ENCODE measurements at regions not wholly inside any gene's neighbourhood (a gene's known extent, or its start where the extent isn't known, plus 50 kb on each side); places are given as distances from the start of the nearest gene placed in this dataset.

- ChIA-PET CTCF (ENCODE audit: unreplicated experiment) (no interaction called here), POLR2A (no interaction called here)
- TF ChIP-seq CTCF (conservative IDR thresholded peaks at IDR 0.05; ENCODE audit: low read length) (no peak), EZH2phosphoT487 (IDR thresholded peaks at IDR 0.05; ENCODE audit: borderline replicate concordance, low read depth, low read length) (no peak)
- H4K20me1 ChIP-seq (ENCODE audit: insufficient read depth, low read length): no peaks in the 10 kb centered on the region
- no peaks in the 10 kb centered on the region for H3K36me3 ChIP-seq (ENCODE audit: insufficient read depth, low read length)
- H3K4me2 ChIP-seq (ENCODE audit: low read length): no peak overlapping the region
- H3K4me3 ChIP-seq (ENCODE audit: low read depth, low read length, poor library complexity, severe bottlenecking): no peak overlapping the region
- no peaks in the 10 kb centered on the region; the same call in 1 of the 2 replicates for H3K9me3 ChIP-seq (ENCODE audit: low read length)
- no peaks in the 10 kb centered on the region for H3K4me1 ChIP-seq (ENCODE audit: insufficient read depth, low read length, poor library complexity, severe bottlenecking)
- H3K27ac ChIP-seq (ENCODE audit: low read depth, low read length, poor library complexity, severe bottlenecking): no peak overlapping the region
- no peaks in the 10 kb centered on the region for H3K79me2 ChIP-seq (ENCODE audit: insufficient read depth, low read depth, low read length)
- no peaks in the 10 kb centered on the region for H3K9me2 ChIP-seq (ENCODE audit: insufficient read depth, low read length)
- intact Hi-C loops (cut with micrococcal nuclease; ENCODE audit: unreplicated experiment): no loop called here
- H2AFZ ChIP-seq (ENCODE audit: low read length): no peak overlapping the region
- no peak for DNase-seq (ENCODE audit: low spot score)
- no TSS peak for BruUV-seq (replicated peaks)
These were observed 1813.5 kb upstream of the CDH6 start for GRCh38 chr5:29380029-29380428.

- TF ChIP-seq CTCF (conservative IDR thresholded peaks at IDR 0.05; ENCODE audit: low read length): no peak
- no peak for TF ChIP-seq EZH2phosphoT487 (IDR thresholded peaks at IDR 0.05; ENCODE audit: borderline replicate concordance, low read depth, low read length)
- no TSS peak for BruUV-seq (replicated peaks)
- Histone ChIP-seq H3K9me3 (ENCODE audit: low read length) (no peaks in the 10 kb centered on the region; the same call in 1 of the 2 replicates), H3K79me2 (ENCODE audit: insufficient read depth, low read depth, low read length) (no peaks in the 10 kb centered on the region), H3K27ac (ENCODE audit: low read depth, low read length, poor library complexity, severe bottlenecking) (no peak overlapping the region), H3K4me3 (ENCODE audit: low read depth, low read length, poor library complexity, severe bottlenecking) (no peak overlapping the region), H3K4me1 (ENCODE audit: insufficient read depth, low read length, poor library complexity, severe bottlenecking) (no peaks in the 10 kb centered on the region), H3K36me3 (ENCODE audit: insufficient read depth, low read length) (no peaks in the 10 kb centered on the region), H2AFZ (ENCODE audit: low read length) (no peak overlapping the region), H3K4me2 (ENCODE audit: low read length) (no peak overlapping the region), H4K20me1 (ENCODE audit: insufficient read depth, low read length) (no peaks in the 10 kb centered on the region), H3K9me2 (ENCODE audit: insufficient read depth, low read length) (no peaks in the 10 kb centered on the region)
- intact Hi-C loops (cut with micrococcal nuclease; ENCODE audit: unreplicated experiment): no loop called here
- CTCF ChIA-PET (ENCODE audit: unreplicated experiment): interaction anchor here (0.6 kb wide), 1 partner anchor 242 kb away, joined by 9 read pairs; no protein-coding TSS in a partner anchor
- POLR2A ChIA-PET: no interaction called here
- DNase-seq (ENCODE audit: low spot score): no peak
These were observed 1813.9 kb upstream of the CDH6 start for GRCh38 chr5:29379619-29380018.

- no peak for DNase-seq (ENCODE audit: low spot score)
- POLR2A ChIA-PET: no interaction called here
- no peak for TF ChIP-seq CTCF (conservative IDR thresholded peaks at IDR 0.05; ENCODE audit: low read length)
- no peak for TF ChIP-seq EZH2phosphoT487 (IDR thresholded peaks at IDR 0.05; ENCODE audit: borderline replicate concordance, low read depth, low read length)
- no peak overlapping the region for H3K4me2 ChIP-seq (ENCODE audit: low read length)
- no peaks in the 10 kb centered on the region; the same call in 1 of the 2 replicates for H3K9me3 ChIP-seq (ENCODE audit: low read length)
- no peaks in the 10 kb centered on the region for H3K36me3 ChIP-seq (ENCODE audit: insufficient read depth, low read length)
- H3K79me2 ChIP-seq (ENCODE audit: insufficient read depth, low read depth, low read length): no peaks in the 10 kb centered on the region
- H3K4me1 ChIP-seq (ENCODE audit: insufficient read depth, low read length, poor library complexity, severe bottlenecking): no peaks in the 10 kb centered on the region
- intact Hi-C loops (cut with micrococcal nuclease; ENCODE audit: unreplicated experiment): no loop called here
- H3K27ac ChIP-seq (ENCODE audit: low read depth, low read length, poor library complexity, severe bottlenecking): no peak overlapping the region
- no peak overlapping the region for H2AFZ ChIP-seq (ENCODE audit: low read length)
- no peaks in the 10 kb centered on the region for H4K20me1 ChIP-seq (ENCODE audit: insufficient read depth, low read length)
- H3K4me3 ChIP-seq (ENCODE audit: low read depth, low read length, poor library complexity, severe bottlenecking): no peak overlapping the region
- BruUV-seq (replicated peaks): no TSS peak
- CTCF ChIA-PET (ENCODE audit: unreplicated experiment): no interaction called here
- no peaks in the 10 kb centered on the region for H3K9me2 ChIP-seq (ENCODE audit: insufficient read depth, low read length)
These were observed 1815.4 kb upstream of the CDH6 start for GRCh38 chr5:29378104-29378503.

All from OCI-LY7 (cell line).